GM11168 (cell line): ENCODE measurements at regions not wholly inside any gene's neighbourhood (a gene's known extent, or its start where the extent isn't known, plus 50 kb on each side); places are given as distances from the start of the nearest gene placed in this dataset.

Source experiments
- in situ Hi-C: fragments of 300-500 bp; cut with MboI; formaldehyde crosslinking; loops from one replicate; pipeline ENCODE4 v1.12.0; 2022; ENCODE audit warnings: low sequenced_read_pairs; ENCODE audit not compliant: unreplicated experiment

DNA sequence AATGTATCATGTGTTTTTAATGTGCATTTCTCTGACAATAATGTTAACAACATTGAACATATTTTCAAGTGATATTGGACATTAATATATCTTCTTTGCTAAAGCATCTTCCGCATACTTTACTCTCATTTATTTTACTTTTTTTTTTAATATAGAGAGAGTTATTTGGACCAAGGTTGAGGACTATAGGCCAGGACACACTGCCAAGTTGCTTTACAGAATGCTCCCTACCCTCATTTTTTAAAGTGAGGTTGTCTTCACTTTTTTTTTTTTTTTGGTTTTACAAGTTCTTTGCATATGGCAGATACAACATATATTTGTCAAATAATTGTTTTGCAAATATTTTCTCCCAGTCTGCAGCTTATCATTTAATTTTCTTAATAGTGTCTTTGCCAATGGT is 201.8 kb downstream of the OSR1 start:
- in situ Hi-C loops, result no loop called here

DNA sequence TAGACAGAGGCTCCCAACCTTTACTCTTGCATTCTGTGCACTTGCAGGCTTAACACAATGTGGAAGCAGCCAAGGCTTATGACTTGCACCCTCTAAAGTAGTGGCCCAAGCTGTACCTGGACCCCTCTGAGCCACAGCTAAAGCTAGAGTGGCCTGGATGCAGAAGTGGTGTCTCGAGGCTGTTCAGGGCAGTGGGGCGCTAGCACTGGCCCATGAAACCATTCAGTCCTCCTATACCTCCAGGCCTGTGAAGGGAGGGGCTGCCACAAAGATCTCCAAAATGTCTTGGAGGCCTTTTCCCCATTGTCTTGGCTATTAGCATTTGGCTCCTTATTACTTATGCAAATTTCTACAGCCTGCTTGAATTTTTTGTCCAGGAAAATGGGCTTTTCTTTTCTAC is 207.7 kb downstream of the OSR1 start:
- in situ Hi-C loops, result no loop called here

DNA sequence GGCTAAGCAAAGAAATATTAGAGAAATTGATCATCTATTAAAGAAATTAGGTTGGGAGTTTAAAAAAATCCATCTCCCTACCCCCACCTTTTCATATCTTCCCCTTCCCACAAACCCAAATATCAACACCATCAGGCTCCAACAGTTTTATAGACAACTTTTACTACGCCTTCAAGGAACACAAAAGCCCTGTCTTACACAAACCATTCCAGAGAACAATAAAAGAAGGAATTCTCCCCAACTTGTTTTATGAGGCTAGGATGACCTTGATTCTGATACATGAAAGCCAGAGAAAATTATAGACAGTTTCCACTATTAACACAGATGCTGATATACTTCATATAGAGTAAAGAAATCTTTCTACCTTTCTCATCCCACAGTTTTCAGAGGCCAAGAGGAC is 211.6 kb downstream of the OSR1 start:
- in situ Hi-C loops, result no loop called here

DNA sequence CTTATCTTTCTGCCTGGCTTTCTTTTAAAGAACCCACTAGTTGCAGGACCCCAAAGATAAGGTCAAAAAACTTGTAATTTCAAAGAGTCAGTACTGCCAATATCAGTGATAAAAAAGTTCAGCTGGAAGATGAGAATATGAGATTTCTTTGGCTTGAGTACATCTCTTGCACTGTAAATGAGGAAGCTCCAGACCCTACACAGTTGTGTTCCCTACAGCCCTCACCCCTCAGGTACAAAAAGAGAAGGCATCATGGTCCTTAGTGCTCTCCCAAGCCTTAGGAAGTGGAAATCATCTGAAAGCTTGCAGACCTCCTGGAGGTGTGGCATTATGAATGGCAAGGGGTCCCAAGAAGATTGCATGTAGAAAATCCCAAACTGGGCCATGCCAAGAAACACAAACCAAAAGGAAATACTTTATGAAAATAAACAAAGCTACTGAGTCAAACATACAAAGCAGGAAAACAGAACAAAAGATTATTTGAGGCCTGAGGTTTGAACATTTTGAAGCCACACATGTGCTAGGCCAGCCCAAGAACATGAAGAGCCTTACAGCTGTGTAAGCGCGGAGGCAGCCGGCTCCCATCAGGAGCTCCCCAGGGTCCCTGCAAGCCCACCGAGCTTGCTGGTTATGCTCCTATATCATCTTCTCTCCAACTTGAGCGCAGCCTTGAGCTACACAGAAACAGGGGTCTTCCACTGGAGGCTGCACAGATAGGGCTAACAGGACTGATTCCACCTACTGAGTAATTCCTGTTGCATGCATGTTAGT is 217.0 kb downstream of the OSR1 start:
- in situ Hi-C loops, result no loop called here

DNA sequence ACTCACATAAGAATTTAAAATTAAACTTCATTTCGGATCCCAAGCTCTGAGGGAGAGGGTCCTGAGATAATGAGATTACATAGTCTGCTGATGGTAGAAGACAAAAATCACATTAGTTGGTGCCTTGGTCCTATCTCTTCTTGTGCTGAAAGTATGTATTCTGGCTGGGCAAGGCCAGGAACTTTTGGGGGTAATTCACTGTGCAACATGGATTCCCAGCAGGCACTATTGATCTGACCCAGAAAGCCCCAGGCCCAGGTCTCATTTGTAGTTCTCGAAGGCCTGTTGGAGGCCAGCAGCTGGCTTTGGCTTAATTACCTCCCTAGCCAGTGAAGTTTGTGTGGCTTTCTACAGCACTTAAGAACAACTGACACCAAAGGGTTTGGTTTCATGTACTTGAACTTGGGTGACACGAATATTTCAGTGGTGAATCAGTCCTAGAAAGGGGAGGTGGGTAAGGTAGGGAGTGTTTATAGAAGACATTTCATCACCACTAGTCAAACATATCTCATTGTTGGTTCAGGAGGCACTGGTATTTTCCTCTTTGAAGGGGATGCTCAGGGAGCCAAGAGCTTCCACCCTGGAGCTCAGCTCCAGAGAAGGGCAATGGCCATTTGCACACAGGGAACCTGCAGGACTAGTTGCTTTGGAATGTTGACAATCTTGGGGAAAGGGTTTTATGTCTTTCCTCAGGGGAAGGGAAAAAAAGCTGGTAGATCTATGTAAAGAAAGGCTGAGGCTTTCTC is 217.8 kb downstream of the OSR1 start:
- in situ Hi-C loops, result no loop called here

DNA sequence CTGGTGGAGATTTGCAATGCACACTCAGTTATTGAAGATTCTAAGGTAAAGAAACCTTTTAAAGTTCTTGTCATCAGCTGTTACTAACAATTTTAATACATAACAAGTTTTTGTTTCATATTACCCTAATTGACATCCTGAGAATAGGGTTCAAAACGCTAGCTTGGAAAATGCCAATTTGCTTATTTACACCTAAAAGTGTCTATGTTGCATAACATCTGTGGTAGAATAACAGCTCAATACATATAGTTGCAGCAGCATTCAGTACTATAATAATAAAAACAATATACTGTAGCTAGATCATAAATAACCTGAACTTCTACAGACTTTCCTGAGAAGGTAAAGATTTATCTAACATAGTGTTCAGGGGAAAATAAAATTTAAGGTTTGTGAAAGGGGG is 219.0 kb downstream of the OSR1 start:
- in situ Hi-C loops, result no loop called here

DNA sequence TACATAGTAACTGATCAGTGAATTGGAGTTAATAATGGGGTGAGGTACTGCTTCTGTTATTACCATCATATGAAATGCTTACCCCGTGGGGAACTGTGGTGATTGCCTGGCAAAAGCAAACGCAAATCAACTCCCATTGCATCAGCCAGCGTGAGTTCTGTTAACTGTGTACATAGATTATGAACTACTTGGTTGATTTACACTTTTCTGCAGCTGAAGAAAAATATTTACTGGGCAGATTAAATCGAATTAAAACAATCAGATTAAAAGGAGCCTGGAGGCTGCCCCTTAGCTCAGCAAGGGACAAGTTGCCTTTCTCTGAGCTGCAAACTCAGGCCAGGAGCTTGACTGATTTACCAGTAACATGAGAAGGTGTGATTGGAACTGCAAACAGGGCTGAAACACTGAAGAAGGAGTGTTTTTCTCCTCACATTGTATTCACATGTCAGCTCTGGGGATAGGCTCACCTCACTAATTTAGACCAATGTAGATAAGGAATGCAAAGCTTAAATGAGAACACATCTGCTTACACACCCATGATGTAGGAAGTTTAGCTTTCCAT is 220.1 kb downstream of the OSR1 start:
- in situ Hi-C loops, result no loop called here

DNA sequence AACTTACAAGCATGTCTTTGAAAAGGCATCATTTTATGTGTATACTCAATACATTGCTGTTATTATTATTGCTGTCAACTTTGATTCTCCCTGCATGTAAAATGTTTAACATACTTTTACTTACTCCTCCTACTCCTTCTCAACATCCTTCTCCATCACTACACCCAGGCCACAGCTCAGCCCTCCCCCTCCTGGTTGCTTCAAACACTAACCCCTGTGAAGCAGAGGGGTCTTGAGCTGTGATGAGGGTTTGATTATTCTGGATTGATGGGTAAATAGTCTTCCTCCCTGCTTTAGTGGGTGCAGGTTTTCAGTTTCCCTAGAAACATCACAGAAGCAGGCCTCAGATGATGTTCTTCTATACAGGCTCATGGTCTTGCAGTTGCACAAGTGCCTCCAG is 221.0 kb downstream of the OSR1 start:
- in situ Hi-C loops, result no loop called here

DNA sequence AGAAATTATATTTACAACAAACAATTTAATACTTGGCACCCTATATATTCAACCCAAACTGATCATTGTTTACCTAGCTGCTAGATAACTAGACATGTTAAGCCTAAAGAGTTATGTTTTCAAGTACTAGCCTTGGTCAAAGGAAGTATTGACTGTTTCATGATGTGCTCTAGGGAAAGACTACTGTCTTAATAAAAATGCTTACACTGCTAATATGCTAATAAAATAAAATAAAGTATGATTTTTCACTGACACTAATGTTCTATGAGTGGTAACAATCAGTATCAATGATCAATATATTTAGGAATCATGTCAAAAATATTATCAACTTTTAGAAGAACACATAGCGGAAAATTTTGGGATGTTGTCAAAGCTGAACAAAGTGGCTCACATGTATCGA is 225.5 kb downstream of the OSR1 start:
- in situ Hi-C loops, result no loop called here

DNA sequence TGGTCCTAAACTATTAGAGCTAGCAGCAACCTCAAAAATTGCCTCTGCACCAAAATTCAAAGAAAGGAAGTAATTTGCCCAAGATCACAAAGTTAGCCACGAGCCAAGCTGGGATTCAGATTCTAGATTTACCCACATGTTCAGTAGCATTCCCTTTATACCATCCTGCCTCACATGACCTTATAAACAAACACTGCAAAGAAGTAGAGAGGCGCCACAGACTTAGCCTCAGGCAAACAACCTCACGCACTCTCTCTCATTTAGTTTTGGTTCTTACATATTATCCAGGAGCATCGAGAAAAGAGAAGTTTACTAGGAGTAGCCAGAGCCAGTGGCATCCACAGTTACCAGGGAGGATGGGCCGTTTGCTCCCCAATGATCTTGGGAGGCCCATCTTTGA is 226.6 kb downstream of the OSR1 start:
- in situ Hi-C loops, result no loop called here

DNA sequence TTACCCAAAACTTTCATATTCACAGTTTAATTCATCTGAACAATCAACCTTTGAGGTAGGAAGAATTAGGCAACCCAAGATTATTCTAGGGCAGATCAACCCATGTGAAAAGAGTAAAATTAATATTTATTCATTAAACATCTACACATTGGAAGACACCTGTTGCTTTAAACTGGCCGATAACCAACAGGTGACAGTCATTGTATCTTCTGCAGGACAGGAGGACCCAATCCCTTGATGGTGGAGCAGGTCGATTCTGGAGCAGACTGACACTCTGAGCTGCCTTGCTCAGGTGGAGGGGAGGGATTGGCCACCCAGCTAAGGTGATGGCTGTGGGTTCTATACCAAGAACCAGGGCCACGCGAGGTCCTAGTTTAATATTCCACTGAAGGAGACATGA is 230.3 kb downstream of the OSR1 start:
- in situ Hi-C loops, result no loop called here

DNA sequence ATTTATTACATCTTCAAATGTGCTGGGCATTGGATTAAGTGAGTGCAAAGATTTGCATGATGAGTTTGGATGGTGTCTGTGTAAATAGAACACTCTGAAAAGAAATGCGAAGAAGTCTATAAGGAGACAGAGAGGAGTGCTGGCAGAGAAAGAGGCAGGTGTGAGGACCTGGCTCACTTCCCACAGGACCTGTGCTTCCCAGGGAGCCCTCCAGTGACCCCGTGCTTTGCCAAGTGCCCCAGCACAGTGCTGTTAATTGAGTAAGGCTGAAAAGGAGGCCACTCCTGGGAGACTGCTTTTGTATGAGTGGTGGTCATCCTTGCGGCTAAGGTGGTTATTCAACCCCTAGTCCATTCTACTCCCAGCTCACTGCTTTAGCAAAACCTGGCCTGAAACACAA is 230.8 kb downstream of the OSR1 start:
- in situ Hi-C loops, result no loop called here

DNA sequence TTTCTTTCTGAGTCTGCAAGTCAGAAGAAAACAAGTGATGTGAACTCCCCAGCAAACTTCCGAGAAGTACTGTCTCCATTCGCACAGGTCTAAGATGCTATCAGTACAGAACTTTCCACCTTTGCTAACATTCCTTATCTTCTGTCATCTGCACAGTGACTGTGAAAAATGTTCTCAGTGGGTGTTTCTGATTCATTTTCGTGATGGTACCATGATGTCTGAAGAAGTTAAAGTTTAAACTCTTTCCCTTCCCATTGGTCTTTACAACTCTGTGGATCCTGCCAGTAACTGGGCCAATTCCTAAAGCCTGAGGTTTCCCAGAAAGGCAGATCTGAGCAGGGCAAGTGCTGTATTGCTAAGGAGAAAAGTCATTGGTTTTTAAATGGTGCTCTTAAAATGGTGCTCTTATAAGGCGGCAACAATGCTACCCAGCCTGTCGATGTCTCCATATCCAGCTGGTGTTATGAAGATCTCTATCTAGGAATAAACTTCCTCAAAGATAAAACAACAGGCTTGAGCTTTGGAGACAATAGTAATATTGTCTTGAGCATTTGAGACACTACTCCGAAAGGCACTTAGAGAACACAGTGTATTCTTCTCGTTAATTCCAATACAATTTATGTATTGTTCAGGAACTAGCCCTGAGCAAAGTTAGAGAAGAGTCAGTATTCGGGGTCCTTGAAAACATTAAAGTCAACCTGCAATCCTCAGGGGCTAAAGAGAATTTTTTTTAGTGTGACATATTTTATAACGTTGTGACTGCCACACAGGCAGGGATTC is 232.3 kb downstream of the OSR1 start:
- in situ Hi-C loops, result no loop called here

DNA sequence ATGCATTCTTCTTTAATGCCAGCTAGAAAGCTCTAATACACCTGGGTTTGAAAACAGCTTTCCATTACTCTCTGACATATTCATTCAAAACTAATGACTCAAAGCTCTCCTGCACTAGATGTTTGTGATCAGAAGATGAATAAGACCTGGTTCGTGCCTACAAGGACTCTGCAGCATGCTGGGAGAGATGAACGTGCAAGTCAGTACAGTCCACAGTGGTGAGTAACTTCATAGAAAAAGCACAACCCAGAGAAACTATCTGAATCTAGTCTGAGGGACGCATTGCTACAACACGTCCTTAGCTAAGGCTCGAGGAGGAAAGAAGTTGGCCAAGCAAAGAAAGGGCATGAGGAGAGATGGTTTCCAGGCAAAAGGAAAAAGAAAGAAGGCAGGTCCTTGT is 234.3 kb downstream of the OSR1 start:
- in situ Hi-C loops, result no loop called here

DNA sequence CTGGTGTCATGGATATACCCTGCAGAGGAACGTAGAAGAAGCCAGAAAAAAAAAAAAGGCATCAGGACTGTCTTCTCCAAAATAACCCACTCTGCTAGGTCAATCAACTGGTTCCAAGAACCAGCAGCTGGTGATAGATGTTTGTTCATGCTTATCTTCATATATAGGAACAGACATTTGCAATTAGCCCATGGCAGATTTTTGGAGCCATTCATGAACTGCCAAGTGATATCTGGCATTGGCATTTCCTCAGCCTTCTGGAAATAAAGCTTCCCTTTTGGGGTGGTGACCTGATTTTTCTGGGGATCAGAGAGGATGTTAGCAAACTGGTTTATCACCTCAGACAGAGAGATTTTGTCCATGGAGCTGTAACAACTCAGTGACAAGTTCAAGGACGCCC is 234.9 kb downstream of the OSR1 start:
- in situ Hi-C loops, result no loop called here

DNA sequence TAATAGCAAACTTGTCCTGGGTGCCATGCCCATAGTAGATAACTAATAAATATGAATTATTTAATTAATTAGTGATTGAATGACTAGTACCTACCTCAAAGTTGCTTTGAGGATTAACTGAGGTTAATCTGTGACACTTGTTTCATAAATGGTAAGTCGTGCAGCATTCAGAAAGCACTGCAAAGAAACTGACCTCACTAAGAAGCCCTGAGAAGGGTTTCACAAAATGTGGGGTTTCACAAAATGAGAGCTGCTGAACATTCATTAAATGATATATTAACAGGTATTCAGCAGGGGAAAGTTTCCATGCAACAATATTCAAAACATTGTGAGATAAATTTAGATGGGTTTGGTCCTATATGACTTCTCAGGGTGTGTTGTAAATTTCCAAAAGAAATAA is 236.2 kb downstream of the OSR1 start:
- in situ Hi-C loops, result no loop called here

DNA sequence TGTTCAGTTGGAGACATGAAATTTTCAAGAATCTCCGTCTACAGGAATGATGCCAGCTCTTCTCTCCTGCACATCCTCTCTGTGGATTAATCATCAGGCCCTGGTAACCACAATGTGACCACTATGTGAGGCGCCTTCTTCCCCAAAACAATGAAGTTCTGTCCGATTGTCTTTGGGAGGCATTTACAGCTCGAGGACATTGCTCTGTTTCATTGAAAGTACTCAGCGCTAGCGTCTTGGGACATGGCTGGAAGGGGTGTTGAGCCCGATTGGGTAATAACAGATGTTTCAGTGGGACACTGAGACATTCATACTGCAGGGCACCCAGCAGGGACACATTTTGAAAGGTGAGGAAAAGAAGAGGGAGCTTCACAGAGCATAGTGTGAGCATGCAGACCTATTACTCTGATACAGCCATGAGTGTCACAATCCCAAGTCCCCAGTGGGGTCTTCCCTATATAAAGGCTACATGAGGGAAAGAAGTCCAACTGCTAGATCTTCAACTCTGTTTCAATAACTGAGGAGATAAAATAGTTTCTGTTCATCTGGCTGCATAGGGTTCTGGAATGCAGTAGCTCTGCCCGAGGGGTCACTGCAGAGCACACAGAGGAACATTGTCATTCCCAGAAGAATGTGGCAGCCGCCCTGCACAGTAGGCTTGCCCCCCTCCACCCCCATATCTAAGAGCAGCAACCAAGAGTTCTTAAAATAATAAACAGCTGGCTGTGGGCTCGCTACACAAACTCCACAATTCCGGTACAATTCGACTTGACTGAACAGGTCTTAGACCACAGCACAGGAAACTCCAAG is 237.3 kb downstream of the OSR1 start:
- in situ Hi-C loops, result no loop called here

DNA sequence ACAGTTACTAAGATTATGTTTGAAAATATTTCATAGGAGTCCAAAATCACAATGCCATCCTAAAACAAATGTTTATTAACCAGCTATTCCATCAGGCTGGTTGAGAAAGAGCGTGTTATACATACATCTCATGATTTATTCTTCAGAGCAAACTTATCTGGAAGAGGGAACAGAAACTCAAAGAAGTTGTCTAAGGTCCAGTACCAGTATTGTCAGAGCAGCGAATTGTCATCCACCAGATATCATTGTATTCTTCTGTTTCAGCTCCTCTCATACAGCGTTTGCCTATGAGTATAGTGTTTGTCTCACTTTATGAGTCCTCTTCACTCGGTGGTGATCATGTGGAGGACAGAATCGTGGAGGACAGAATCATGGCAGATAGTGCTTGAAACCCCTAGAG is 238.2 kb downstream of the OSR1 start:
- in situ Hi-C loops, result no loop called here

DNA sequence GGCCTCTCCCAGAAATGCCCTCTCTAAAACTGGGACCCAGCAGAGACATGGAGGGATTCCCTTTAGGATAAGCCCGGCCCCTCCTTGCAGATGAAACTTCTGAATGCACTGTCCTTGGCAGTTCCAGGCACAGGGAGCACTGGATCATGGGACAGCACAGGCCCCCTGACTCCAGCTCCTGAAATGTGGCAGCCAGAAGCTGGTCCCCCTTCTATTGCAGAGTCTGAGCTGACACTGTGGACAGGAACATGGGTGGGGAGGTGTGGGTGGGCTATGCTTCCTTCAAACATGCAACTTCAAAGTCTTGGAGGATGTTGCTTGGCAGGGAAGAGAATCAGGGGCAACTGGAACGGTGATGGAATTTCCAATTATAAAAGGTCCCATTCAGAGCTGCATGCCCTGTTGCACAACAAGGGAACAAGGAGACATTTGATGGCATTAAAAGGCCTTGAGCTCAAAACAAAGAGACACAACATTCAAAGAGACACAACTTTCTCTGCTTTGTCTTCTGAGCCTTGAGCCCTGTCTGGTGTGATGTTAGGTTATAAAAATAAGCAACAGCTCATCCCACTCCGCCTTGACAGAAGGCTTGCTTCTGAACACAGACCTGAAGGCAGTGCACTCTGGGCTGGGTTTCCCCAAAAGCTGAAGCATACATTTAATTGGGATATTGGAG is 239.0 kb downstream of the OSR1 start:
- in situ Hi-C loops, result no loop called here

DNA sequence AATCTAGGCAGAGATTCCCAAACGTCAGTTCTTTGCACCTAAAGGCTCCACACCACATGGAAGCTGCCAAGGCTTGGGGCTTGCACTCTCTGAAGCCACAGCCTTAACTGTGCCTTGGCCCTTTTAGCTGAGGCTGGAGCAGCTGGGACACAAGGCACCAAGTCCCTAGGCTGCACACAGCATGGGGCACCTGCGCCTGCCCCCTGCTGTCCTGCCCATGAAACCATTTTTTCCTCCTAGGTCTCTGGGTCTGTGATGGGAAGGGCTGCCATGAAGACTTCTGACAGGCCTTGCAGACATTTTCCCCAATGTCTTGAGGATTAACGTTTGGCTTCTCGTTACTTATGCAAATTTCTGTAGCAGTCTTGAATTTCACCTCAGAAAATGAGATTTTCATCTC is 241.5 kb downstream of the OSR1 start:
- in situ Hi-C loops, result no loop called here
